Gastroesophageal sphincter (tissue), 3 donors: ENCODE measurements at regions not wholly inside any gene's neighbourhood (a gene's known extent, or its start where the extent isn't known, plus 50 kb on each side); places are given as distances from the start of the nearest gene placed in this dataset.

Source experiments
- POLR2A ChIP-seq, 2 donors: fragments of 450-650 bp; IDR thresholded peaks; one replicate each; pipeline ENCODE4 v1.6.1; 2017; ENCODE audit warnings: antibody characterized with exemption in 2 of 2, mild to moderate bottlenecking in 2 of 2, moderate library complexity in 1 of 2
- TF ChIP-seq, protein P1 (sequence below), 4 experiments: fragments of 200-600 bp in 2 of 4; fragments of 450-650 bp in 2 of 4; sonication (generic) in 1 of 4; IDR thresholded peaks; one replicate each; pipeline ENCODE4 v1.5.1; 2017 to 2019; ENCODE audit warnings: antibody characterized with exemption in 4 of 4, mild to moderate bottlenecking in 2 of 4, moderate library complexity in 2 of 4

- TF ChIP-seq POLR2A (IDR thresholded peaks at IDR 0.05), result no peak
- TF ChIP-seq, protein P1, sequence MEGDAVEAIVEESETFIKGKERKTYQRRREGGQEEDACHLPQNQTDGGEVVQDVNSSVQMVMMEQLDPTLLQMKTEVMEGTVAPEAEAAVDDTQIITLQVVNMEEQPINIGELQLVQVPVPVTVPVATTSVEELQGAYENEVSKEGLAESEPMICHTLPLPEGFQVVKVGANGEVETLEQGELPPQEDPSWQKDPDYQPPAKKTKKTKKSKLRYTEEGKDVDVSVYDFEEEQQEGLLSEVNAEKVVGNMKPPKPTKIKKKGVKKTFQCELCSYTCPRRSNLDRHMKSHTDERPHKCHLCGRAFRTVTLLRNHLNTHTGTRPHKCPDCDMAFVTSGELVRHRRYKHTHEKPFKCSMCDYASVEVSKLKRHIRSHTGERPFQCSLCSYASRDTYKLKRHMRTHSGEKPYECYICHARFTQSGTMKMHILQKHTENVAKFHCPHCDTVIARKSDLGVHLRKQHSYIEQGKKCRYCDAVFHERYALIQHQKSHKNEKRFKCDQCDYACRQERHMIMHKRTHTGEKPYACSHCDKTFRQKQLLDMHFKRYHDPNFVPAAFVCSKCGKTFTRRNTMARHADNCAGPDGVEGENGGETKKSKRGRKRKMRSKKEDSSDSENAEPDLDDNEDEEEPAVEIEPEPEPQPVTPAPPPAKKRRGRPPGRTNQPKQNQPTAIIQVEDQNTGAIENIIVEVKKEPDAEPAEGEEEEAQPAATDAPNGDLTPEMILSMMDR (IDR thresholded peaks at IDR 0.05), result no peak
These were observed 188.0 kb upstream of the PARD3B start for GRCh38 chr2:204357286-204357685.
